ENCODE measurements at regions not wholly inside any gene's neighbourhood (a gene's known extent, or its start where the extent isn't known, plus 50 kb on each side); places are given as distances from the start of the nearest gene placed in this dataset.
"Not testable (repeated sequence)": the region's sequence is repeated elsewhere in the genome, so short reads cannot be mapped to it uniquely, and the experiment has no call there.

DNA sequence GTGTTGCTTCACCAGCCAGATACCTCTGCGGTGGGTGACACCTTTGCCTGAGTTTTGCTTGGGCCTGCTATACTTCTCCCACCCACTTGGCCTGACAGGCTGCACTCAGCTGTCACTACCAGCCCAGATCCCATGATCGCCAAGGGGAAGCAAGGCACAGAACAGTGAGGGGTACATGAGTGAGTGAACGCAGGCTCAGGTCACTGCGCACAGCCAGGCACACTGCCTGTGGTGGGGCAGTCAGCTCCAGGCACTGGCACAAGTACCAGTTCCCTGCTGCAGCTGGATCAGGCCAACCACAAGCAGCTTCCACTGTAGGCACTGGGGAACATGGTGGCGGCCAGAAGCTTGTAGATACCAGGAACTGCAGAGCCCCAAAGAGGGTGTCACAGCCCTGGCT, 441.9 kb upstream of the GRM3 start:
- DNase-seq (ENCODE audit: low spot score): no peak

DNA sequence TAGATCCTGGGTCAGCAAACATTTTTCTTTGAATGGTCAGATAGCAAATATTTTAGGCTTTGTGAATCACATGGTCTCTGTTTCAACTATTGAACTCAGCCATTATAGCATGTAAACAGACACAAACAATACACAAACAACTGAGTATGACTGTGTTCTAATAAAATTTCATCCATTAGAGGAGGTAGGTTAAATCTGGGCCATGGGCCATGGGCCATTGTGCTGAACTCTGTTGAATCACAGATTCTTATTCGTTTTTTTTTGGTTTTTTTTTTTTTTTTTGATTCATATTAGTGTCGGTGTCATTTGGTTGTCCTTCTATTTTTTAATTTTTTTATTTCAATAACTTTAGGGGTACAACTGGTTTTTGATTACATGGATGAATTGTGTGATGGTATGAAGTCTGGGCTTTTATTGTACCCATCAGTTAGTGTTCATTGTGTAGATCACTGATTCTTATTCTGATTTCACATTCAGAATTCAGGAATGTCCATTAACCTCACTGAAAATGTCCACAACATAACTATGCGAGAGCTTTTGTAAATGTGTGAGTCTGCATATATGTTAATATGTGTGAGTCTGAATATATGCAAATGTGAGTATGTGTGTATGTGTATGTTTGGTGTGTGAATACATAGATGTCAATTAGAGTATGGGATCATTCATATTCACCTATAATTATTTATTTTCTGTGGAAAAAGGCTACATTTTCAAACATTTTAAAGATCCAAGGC, 443.7 kb upstream of the GRM3 start:
- DNase-seq (ENCODE audit: low spot score): no peak

DNA sequence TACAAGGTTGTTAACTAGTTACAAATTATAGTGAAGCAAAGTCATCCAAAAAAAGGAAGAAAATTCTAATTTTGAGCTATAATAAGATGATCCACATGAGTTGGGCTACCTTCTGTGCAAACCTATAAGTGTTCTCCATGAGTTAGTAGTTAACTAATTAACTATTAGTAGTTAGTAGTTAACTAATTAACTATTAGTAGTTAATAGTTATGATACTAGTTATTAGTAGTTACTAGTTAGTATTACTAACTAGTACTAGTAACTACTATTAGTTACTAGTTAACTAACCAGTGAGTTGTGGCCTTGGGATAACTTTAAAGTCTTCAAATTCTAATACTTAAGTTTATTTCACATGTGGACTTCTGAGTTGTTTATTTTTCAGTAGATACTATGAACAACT, 453.4 kb upstream of the GRM3 start:
- no peak for DNase-seq (ENCODE audit: low spot score)

DNA sequence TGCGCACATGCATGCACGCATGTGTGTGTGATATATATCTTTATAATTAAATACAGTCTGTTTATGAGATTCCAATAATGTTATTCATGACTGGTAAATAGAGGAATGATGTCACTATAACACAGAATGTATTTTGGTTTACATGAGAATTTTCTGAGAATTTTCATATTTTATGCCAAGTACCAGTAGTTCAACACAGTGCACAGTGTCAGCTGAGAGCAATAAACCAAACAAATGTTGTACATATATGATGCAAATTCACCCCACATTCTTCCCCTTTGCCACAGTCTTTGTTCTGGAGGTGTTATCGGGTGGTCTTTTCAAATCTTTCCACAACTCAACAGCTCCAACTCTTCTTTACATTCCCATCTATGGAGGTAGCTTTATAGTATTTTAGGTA, 462.2 kb upstream of the GRM3 start:
- no peak for DNase-seq (ENCODE audit: low spot score)

DNA sequence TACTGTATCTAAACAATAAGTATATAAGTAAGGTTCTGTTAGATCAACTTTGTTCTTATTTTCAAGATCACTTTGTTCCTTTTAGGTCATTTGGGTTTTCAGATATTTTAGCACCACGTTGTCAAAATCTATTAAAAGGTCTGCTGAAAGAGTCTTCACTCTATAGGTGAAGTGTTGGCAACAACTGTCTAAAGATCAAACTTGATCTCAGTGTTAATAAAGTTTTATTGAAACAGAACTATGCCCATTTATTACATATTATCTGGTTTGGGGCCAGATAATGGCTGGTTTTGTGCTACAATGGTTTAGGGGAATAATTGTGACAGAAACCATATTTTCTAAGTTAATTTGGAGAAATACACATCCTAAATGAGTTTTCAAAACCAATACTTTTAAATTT, 478.9 kb upstream of the GRM3 start:
- DNase-seq (ENCODE audit: low spot score): no peak

DNA sequence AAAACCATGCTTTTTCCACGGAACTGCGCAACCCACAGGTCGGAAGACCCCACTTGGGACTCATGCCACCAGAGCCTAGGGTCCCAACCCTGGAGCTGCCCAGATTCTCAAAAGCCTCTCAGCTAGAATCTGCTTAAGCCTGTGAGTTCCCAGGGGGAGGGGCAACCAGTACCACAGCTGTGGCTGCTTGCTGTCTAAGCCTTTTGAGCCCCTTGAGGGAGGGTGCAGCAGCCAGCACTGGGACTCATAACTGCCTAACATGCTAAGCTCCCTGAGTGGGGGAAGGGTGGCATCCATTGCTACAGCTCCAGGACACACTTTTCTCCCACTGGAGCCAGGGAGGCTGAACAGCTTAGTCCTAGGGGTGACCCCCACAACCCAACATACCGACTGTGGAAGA, 485.6 kb upstream of the GRM3 start:
- no peak for DNase-seq (ENCODE audit: low spot score)

DNA sequence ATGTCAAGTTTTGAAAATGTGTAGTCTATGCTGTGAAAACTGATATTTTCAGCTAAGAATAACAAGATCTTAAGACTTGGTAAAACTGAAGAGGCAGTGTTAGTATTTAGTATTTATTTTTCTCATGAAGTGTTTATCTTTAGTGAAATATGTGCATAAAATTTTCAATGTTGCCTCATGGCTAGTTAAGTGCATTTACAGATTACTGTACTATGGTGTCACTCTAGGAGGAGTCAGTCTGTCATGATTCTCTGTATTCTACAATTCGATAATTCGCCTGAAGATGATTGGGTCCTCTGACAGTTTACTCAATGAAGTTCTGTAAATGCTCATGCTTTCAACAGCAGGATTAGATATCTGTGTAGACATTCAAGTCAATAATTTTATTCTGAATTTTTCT, 488.1 kb upstream of the GRM3 start:
- no peak for DNase-seq (ENCODE audit: low spot score)

DNA sequence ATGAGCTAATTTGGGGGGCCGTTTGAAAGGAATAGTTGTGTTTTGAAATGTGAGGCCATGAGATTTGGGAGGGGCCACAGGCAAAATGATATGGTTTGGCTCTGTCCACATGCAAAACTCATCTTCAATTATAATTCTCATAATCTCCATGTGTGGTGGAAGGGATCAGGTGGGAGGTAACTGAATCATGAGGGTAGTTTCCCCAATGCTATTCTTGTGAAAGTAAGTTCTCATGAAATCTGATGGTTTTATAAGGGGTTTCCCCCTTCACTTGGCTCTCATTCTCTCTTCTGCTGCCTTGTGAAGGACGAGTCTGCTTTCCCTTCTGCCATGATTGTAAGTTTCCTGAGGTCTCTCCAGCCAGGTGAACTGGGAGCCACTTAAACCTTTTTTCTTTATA, 490.8 kb upstream of the GRM3 start:
- DNase-seq (ENCODE audit: low spot score): no peak

DNA sequence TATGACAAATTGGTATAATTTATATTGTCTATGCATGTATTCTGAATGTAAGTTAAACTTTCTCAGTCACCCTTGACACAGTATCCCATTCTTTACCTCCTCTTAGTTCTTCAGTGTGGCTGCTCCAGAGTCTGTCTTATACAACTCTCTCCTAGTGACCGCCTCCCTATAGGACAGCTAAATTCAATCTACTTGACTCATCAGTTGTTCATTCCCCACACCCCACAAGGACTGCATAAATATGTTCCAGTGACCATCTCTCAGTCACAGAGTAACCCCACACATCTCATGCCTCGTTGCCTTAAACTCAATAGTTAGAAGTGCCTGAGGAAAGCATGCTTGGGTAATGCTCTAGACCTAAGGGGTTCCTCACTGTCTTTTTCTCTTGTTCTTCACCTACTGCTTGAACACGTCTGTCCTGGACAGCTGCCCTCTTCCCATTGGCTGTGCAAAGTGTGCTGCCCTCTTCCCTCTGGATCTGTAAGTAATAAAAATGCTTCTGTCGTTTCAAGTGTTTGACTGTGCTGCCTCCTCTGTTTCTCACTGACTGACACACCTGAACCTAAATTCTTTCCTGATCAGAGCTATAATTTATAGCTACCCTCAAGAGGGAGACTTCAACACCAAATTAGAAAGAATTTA, 494.6 kb upstream of the GRM3 start:
- DNase-seq (ENCODE audit: low spot score): no peak

DNA sequence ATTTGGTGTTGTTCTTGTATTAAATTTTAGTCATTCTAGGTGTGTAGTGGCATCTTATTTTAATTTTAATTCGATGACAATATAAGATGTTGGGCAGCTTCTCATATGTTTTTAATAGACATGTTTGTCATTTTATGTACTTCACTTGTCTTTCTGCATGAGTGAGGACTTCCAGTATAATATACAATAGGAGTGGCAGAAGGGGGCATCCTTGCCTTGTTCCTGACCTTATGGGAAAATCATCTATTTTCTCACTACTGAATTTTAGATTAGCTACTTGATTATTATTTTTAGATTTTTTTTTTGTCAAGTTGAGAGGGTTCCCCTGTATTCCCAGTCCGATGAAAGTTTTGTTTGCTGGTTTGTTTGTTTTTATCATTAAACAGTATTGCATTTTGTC, 495.2 kb upstream of the GRM3 start:
- DNase-seq (ENCODE audit: low spot score): no peak

DNA sequence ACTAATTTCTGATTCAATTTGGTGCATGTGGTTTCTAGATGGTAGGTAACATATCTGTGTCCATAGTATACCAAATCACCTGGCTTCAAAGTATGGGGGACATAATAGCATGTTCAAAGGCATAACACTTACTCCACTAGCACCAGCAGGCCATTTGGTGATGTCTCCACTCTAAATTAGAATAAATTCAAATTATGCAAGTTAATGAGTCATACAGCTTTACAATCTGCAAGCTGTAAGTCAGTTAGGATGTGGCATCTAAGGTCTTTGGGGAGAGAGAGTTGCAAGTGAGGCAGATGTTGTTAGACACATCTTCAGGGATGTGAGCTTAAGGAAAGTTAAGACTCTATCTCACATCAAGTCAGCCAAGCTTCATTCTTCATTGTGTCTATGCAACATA, 506.4 kb upstream of the GRM3 start:
- DNase-seq (ENCODE audit: low spot score): no peak

DNA sequence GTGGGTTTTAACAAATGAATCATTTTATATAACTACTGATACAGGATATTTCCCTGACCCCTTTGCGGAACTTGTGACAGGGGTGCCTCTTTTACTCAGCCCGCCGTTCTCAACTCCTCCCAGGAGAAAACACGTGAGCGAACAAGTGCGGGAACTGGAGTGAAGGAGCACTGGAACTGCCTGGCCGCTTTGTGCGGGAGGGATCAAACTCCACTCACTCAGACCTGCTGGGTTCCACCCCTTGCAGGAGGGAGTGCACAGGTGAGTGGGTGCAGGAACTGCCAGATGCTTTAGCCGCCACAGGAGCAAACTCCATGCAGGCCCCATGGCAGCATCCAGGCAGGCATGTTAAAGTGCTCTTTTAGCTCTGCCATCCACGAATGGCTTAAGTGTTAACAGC, 513.4 kb upstream of the GRM3 start:
- no peak for DNase-seq (ENCODE audit: low spot score)

DNA sequence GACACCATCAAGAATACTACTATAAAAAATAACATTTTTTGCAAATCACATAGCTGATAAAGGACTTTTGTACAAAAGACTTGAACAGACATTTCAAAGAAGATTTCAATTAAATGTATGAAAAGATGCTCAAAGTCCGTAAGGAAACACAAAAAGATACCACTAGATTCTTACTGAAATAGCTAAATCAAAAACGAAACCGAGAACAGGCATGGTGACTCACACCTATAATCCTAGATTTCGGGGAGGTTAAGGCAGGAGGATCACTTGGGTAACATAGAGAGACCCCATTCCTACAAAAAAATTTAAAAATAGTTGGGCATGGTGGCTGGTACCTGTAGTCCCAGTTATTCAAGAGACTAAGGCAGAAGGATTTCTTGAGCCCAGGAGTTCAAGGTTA, 520.2 kb upstream of the GRM3 start:
- DNase-seq (ENCODE audit: low spot score): no peak

DNA sequence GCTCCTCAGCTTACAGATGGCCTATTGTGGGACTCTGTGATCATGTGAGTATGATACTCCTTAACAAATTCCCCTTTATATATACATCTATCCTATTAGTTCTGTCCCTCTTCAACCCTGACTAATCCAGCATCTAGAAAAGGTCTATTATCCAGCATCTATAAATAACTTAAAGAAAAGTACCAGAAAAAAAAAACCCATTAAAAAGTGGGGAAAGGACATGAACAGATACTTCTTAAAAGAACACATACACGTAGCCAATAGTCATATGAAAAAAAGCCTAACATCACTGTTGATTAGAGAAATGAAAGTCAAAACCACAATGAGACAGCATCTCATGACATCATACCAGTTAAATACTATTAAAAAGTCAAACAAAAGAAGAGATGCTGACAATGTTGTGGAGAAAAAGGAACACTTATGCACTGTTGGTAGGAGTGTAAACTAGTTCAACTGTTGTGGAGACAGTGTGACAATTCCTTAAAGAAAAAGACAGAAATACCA, 549.5 kb upstream of the GRM3 start:
- no peak for DNase-seq (ENCODE audit: low spot score)

DNA sequence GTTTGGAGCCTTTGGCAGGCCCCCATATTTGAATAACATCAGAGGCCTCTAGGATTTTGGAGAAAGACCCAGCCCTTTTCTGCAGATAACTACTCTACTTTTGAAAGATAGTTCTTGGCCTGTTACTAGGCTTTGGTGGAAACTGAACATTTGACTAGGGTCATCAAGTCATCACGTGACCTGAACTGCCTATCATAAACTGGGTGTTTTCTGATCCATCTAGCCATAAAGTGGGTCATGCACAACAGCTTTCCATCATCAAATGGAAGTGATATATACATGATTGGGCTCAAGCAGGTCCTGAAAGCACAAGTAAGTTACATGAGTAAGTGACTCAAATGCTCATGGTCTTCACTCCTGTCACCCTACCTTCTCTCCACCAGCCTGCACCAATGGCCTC, 552.3 kb upstream of the GRM3 start:
- DNase-seq (ENCODE audit: low spot score): no peak

DNA sequence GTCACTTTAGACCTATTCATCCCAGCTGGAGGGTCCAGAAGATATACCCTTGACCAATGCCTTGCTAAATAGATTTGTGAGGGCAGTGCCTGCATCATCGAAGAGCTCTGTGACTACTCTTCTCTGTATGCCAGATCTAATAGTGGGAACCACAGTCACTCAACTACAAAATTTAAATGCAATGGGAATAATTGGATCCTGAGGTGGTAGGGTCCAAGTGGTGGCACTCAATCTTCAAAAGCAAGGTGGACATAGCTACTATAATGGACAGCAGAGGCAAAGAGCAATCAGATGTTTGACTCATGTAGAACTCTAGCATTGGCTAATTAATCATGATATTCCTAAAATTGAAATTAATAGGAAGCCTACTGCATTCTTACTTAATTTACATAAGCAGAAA, 554.3 kb upstream of the GRM3 start:
- no peak for DNase-seq (ENCODE audit: low spot score)

DNA sequence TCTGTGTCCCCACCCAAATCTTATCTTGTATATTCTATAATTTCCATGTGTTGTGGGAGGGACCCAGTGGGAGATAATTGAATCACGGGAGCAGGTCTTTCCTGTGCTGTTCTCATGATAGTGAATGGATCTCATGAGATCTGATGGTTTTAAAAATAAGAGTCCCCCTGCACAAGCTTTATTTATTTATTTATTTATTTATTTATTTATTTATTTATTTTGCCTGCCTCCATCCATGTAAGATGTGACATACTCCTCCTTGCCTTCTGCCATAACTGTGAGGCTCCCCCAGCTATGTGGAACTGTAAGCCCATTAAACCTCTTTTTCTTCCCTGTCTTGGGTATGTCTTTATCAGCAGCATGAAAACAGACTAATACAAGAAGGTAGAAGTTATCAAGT, 579.1 kb upstream of the GRM3 start:
- not testable (repeated sequence) for DNase-seq (ENCODE audit: low spot score)

DNA sequence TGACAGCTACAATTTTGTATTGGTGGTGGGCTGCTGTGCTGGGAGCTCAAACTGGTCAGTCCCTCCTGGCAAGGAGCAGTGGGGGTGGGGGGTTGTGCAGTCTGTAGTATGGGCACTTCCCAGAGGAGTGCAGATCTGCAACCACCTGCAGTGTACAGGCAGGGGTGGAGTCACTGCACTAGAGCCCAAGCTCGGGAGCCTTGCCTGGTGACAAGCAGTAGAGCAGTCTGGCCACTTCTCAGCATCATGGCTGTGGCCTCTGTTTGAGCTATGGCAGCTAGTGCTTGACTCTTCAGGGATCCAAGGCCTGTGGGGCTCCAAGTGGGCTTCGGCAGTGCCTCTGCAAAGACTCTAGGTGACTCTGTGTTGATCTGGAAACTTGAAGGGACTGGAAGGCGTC, 585.1 kb upstream of the GRM3 start:
- DNase-seq (ENCODE audit: low spot score): no peak

DNA sequence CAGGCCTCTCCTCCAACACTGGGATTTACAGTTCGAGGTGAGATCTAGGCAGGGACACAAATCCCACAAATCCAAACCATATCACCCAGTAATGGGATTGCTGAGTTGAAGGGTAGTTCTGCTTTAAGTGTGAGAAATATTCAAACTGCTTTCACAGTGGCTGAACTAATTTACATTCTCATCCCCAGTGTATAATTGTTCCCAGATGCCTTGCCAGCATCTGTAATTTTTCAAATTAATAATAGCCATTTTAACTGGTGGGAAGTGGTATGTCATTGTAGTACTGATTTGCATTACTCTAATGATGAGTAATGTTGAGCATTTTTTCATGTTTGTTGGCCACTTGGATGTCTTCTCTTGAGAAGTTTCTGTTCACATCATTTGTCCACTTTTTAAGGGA, 592.8 kb upstream of the GRM3 start:
- DNase-seq (ENCODE audit: low spot score): no peak

DNA sequence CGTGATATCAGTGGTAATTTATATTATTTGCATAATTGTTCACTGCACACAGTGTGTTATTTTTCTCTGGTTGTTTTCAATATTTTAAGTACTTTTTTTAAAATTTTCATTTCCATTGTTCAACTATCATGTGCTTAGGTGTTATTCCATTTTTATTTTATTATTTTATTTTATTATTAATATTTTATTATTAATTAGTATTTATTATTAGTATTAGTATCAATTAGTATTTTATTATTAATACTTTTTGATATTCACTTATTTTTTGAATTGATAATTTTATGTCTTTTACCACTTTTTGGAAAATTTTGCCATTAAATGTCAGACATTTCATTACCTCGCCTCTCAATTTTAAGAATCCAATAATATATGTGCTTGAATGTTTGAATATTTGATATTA, 593.8 kb upstream of the GRM3 start:
- no peak for DNase-seq (ENCODE audit: low spot score)

DNA sequence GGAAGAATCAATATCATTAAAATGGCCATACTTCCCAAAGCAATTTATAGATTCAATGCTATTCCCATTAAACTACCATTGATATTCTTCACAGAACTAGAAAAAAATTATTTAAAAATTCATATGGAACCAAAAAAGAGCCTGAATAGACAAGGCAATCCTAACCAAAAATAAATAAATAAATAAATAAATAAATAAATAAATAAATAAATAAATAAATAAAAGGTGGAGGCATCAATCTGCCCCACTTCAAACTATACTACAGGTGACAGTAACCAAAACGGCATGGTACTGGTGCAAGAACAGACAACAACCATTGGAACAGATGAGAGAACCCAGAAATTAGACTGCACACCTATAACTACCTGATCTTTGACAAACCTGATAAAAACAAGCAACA, 598.5 kb upstream of the GRM3 start:
- not testable (repeated sequence) for DNase-seq (ENCODE audit: low spot score)

DNA sequence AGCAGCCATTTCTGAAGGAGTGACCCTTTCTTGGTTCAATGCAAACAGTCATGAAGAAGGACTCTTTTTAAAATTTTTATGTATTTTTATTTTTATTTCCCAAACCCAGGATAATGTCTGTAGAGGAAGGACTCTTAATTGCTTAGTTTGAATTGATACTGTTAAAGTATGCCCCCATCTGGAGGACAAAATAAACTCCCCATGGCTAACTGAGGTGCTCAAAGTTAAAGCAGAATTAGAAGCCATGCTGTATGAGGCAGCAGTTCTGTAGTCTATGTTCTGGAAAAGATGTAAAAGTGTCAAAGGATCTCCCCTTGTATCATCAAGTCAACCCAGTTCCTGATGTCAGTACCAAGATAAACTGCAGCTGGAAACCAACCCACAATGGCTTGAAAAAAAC, 617.9 kb upstream of the GRM3 start:
- DNase-seq (ENCODE audit: low spot score): no peak

DNA sequence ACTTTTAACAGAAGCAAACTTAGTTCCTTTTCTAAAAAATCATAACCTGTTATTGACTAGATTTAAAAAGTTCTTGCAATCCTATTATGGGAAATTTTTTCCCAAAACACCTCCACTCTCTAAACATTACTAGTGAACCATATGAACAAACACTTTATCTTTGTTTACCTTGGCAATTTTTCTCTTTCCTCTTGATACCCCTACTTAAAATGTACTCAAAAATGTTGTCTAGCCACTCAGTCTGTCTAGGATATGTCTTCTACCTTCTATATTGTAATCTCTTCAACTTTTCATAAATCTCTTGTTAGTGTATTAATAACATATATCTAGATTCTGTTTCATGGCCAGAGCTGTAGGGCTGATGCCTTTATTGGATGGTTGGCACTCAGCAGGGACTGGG, 630.0 kb upstream of the GRM3 start:
- no peak for DNase-seq (ENCODE audit: low spot score)

DNA sequence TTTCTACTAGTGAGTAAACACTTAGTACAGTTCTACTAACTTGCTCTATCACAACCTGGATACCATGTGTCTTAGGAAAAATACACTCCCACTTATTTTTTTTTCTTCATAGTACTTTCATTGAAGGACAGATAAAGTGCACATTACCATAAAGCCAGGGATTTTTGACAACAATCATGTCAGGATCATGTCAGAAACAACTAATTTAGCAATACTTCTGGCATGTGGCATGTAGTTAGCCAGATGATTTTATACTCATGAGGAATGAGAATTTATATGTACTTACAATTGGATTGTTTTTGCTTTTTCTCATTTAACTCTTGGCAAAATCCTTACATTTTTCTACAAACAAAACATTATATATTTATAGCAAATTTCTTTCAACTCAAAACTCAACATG, 630.7 kb upstream of the GRM3 start:
- no peak for DNase-seq (ENCODE audit: low spot score)

Measured in Ammon's horn (tissue), 1 donor.